HG03378 (cell line): ENCODE measurements at regions not wholly inside any gene's neighbourhood (a gene's known extent, or its start where the extent isn't known, plus 50 kb on each side); places are given as distances from the start of the nearest gene placed in this dataset.

Experiments used
- ATAC-seq: cut with Tn5 transposase; IDR thresholded peaks from one replicate; pipeline ENCODE4 v1.9.1; 2021; ENCODE audit warnings: mild to moderate bottlenecking, moderate library complexity; ENCODE audit not compliant: unreplicated experiment

GRCh38 chr6:144796070-144796469 is 510.9 kb downstream of the UTRN start:
- no peak for ATAC-seq

- no peak for ATAC-seq
Measured at GRCh38 chr6:144797881-144798589, 512.9 kb downstream of the UTRN start.

GRCh38 chr6:144804246-144804790 is 519.2 kb downstream of the UTRN start:
- no peak for ATAC-seq

DNA sequence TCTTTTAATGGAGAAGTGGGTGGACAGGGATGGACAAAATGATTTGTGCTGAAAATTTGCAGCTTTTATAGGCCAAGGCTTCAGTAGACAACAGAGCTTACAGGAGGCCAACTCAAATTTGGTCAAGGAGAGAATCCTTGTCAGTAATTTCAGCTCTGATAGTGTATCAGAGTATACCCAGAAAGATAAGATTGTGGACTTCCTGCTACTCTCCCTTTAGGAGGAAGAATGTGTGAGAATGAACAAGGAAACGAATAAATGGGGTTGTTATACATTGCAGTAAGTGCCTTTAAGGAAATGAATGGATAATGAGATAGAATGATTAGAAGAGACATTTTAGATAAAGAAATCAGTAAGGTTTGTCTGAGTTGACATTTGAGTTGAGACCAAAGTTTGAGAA is 519.9 kb downstream of the UTRN start:
- ATAC-seq = no peak

- no peak for ATAC-seq
Measured at GRCh38 chr6:144806222-144806621, 521.1 kb downstream of the UTRN start.

DNA sequence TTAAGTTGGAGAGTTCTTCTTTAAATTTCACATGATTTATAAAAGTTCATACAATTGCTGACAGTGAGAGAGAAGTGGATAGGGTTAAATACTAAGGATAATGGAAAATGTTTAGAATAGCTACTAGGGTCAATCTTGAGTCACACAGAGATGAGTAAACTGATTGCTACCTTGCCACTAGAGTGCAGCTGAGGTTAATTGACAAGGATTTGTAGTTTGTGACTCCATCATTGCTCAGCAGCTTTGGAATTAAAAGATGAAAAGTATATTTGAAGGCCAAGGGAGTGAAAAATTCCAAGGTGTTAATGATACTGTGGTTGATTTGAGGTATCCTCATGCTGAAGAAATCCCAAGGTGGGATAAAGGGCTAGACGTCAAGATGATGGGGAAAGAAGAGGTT is 524.0 kb downstream of the UTRN start:
- no peak for ATAC-seq

- no peak for ATAC-seq
Measured at GRCh38 chr6:144809969-144810368, 524.8 kb downstream of the UTRN start.

DNA sequence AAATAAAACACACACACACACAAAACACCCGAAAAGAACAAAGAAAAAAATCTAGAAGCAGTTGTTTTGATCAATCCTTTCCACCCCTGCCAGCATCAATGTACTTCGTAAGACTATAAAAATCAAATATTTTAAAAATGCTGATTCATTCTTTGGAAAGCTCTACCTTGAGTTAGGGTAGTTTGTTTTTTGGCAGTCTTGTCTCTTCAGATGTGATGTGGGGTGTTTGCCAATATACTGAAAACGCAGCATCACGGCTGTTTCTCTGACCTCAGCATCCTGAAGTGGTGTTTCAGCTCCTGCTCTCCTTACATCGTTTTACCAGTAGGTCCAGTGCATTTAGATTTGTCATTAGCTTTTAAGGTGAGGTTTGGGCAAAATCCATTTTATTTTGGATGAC is 526.0 kb downstream of the UTRN start:
- no peak for ATAC-seq

DNA sequence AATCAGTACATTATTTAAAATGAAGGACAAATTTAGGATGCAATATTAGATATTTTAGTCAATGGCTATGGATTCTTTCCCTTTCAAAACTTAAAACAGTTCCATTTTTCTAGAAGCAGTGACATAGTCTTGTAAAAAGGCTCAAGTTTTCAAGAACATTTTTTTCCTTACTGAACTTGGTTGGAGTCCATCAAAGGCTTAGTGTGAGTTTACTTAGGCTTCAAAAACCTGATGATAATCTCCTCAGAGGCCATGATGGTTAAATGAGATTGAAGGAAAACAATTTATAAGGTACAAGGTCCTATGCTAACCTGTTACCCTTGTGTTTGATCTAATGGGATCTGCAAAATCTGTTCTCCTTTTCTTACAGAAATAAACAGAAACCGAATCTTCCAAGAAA is 531.8 kb downstream of the UTRN start:
- no peak for ATAC-seq

GRCh38 chr6:144820270-144820669 is 535.1 kb downstream of the UTRN start:
- no peak for ATAC-seq

DNA sequence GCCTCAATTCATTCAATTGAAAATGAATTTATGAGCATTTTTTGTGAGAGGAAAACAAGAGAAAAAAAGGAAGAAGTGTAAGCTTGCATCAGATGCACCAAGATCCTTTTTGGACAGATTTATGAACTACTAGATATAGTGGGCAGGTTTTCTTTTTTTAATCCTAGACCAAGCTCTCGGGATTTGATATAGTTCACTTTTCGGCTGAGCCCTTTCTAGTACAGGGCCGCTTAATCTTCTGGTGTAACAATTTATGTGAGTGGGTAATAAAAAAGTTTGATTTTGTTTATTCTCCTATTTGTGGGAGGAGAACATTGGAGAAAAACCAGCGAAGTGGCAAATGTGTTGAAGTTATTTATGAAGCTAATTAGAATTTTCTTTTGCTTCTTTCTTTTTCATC is 538.0 kb downstream of the UTRN start:
- no peak for ATAC-seq

DNA sequence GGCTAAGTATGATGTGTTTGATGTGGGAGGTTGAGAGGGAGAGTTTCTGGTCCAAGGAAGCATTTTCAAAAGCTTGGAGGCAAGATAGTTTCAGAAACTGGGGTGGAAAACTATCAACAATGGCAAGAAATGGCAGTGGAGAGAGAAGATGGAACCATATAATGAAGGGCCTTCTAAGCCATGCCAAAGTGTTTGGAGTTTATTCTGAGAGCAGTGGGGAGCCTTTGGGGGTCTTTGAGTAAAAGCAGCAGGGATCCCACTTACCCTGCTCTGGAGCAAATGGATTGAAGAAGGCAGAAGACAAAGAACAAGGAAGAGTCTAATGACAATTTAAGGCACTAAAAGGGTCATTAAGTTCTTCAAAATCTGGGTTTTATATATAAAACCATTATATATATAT is 538.9 kb downstream of the UTRN start:
- ATAC-seq = no peak

GRCh38 chr6:144834426-144835038 is 549.4 kb downstream of the UTRN start:
- no peak for ATAC-seq

GRCh38 chr6:144835322-144835973 is 550.3 kb downstream of the UTRN start:
- ATAC-seq = no peak

DNA sequence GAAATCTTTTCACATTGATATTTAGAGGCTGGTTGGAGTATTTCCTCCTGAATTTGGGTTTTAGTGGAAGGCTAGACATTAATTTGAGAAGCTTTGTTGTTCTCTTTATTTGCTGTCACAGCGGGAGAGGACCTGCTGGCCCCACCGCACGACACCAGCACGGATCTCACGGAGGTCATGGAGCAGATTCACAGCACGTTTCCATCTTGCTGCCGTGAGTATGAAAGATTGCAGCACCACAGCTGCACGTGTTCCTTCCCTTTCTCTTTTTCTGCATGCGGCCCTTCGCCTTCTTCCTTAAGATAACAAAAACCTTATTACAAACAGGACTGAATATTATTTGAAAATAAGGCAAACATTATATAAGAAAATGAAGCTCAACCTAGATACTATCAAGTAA is 555.5 kb downstream of the UTRN start:
- no peak for ATAC-seq

- no peak for ATAC-seq
Measured at GRCh38 chr6:144843701-144844100, 558.6 kb downstream of the UTRN start.

DNA sequence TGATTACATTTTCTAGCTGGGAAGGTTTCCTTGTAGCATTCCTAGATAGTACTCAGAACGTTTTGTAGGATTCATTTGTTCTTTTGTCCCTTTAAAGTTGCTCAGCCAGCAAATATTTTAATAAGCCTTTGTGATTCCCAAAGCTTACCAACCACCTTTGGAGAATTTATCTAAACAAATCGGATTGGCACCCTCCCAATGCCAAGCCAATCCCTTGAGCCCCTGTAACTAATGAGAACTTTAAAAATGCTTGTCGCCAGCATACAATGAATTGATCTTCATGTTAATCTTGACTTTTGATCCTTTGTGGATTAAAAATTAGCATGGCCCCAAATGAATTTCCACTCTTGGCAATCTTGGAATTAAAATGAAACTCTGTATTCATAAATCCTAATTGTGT is 559.5 kb downstream of the UTRN start:
- no peak for ATAC-seq

DNA sequence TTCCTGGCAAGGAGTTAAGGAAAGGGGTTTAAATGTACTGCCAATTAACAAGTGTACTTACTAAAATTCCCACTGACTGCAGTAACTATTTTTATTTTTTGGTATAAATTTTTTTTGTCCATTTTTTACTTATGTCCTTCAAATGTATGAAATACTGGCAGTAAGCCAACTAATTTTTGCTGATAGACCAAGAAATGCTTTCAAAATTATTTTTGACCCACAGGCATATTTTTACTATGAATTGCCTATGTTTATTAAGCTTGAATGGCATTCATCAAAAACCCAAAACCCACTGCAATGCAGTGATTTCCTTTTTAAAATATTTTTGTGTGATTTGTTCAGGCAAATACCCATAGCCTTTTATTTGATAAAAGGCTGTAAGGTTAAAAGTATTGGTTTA is 560.1 kb downstream of the UTRN start:
- ATAC-seq = no peak

GRCh38 chr6:144847916-144848315 is 562.8 kb downstream of the UTRN start:
- no peak for ATAC-seq

GRCh38 chr6:144849920-144850319 is 564.8 kb downstream of the UTRN start:
- no peak for ATAC-seq

- no peak for ATAC-seq
Measured at GRCh38 chr6:144853603-144854002, 568.5 kb downstream of the UTRN start.

DNA sequence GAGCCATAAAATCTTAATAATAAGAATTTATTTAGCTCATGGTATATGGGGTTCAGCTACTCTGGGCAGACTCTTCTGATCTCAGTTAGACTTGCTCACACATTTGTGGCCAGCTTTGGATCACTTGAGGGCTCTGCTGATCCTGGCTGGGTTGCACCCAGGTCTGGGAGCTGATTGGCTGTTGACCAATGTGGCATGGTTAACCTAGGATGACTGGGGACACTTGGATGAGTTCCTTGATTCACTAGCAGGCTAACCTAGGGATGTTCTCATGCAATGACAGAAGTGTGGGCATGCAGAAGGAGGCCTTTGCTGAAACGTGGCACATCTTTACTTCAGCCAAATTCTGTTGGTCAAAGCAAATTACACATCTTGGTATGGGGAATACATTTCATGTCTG is 569.5 kb downstream of the UTRN start:
- ATAC-seq = no peak
